ENCODE measurements at regions not wholly inside any gene's neighbourhood (a gene's known extent, or its start where the extent isn't known, plus 50 kb on each side); places are given as distances from the start of the nearest gene placed in this dataset.

GRCh38 chr15:70178335-70179084 lies 80.8 kb upstream of the TLE3 start:
- Mint-ChIP-seq H3K27ac (no peak overlapping the region), H3K27me3 (ENCODE audit: low read depth) (peaks cover 9% of the 10 kb centered on the region), H3K9me3 (no peaks in the 10 kb centered on the region), H3K4me1 (peaks cover 5 to 12% of the 10 kb centered on the region in 2 experiments), H3K4me3 (no peak overlapping the region; a peak in 1 of 5 replicates), H3K36me3 (ENCODE audit: insufficient read depth in 1 of 3, low read depth in 3 of 3) (no peaks in the 10 kb centered on the region)
- Histone ChIP-seq H4K5ac (ENCODE audit: insufficient read length, low read depth, low read length) (no peak overlapping the region), H2BK120ac (ENCODE audit: low read depth, low read length, poor library complexity, severe bottlenecking) (no peak overlapping the region), H3K79me1 (ENCODE audit: insufficient read depth, low read depth, low read length, poor library complexity, severe bottlenecking) (no peaks in the 10 kb centered on the region), H3K23me2 (ENCODE audit: insufficient read length, low read depth, low read length, poor library complexity, severe bottlenecking) (no peaks in the 10 kb centered on the region), H2AFZ (ENCODE audit: low read length) (no peak overlapping the region), H2BK15ac (ENCODE audit: low read depth, low read length) (no peak overlapping the region), H4K20me1 (ENCODE audit: control insufficient read depth, insufficient read depth, insufficient read length) (no peaks in the 10 kb centered on the region), H3K18ac (ENCODE audit: insufficient read length, low read depth, low read length) (no peak overlapping the region), H3K9me3 (ENCODE audit: control insufficient read depth, low read depth, low read length) (no peaks in the 10 kb centered on the region), H2AK5ac (ENCODE audit: insufficient read length, low read length) (no peak overlapping the region), H3K4me2 (ENCODE audit: insufficient read depth, insufficient read length, low read length) (no peak overlapping the region), H3K23ac (ENCODE audit: insufficient read length, low read depth, low read length) (no peak overlapping the region), H3K27ac (ENCODE audit: insufficient read length, low read depth, low read length) (no peak overlapping the region), H4K91ac (ENCODE audit: insufficient read length, low read depth, low read length) (no peak overlapping the region), H2BK5ac (ENCODE audit: insufficient read length, low read length) (no peak overlapping the region), H3K14ac (ENCODE audit: insufficient read depth, low read length) (no peak overlapping the region), H3K9ac (ENCODE audit: extremely low read depth, insufficient read length, low read length) (no peak overlapping the region), H3K4ac (ENCODE audit: low read depth, low read length) (no peak overlapping the region), H3K27me3 (ENCODE audit: insufficient read depth, low read length) (no peaks in the 10 kb centered on the region), H4K8ac (replicated peaks; ENCODE audit: insufficient read length, low read depth, low read length) (no peak overlapping the region), H3T11ph (ENCODE audit: low read length) (no peak overlapping the region), H2BK12ac (ENCODE audit: insufficient read length, low read depth, low read length) (no peak overlapping the region), H3K79me2 (ENCODE audit: insufficient read depth, low read length) (no peaks in the 10 kb centered on the region), H2BK20ac (ENCODE audit: low read depth, low read length, poor library complexity, severe bottlenecking) (no peak overlapping the region), H3K4me1 (ENCODE audit: insufficient read depth, low read length) (no peaks in the 10 kb centered on the region), H3K56ac (ENCODE audit: insufficient read length, low read depth, low read length) (no peak overlapping the region)
- TF ChIP-seq CTCF (conservative IDR thresholded peaks at IDR 0.05): no peak
- DNase-seq: no peak
- WGBS (ENCODE audit: extremely low coverage, insufficient read length, low lambda C conversion rate): no CpG with 5 or more reads among the region's 3 CpGs
